PC-9 (cell line): ENCODE measurements at regions not wholly inside any gene's neighbourhood (a gene's known extent, or its start where the extent isn't known, plus 50 kb on each side); places are given as distances from the start of the nearest gene placed in this dataset.

Experiments
- BruUV-seq: library from RNA; stranded (reverse); fragments of 400-500 nt; replicated peaks from 2 replicates; lab custom pipeline; 2021; lab: Mats Ljungman, UMichigan
- CTCF ChIA-PET: fragments of 300-600 bp; sonication (Branson Sonifier 250); formaldehyde crosslinking; loops from one replicate; lab custom pipeline; 2022; ENCODE audit warnings: antibody characterized with exemption; lab: Charles Lee
- POLR2A ChIA-PET: fragments of 300-600 bp; sonication (Branson Sonifier 250); formaldehyde crosslinking; loops from one replicate; lab custom pipeline; 2022; ENCODE audit warnings: antibody characterized with exemption; ENCODE audit not compliant: unreplicated experiment; lab: Charles Lee
- DNase-seq, 2 experiments: peaks; one replicate each; pipeline versions ENCODE4 v3.0.0 to v3.0.0-alpha.2; 2015 to 2022; ENCODE audit warnings: mixed read lengths in 1 of 2
- H2AFZ ChIP-seq: fragments of 200-600 bp; sonication (generic); 2 replicates; pipeline ENCODE4 v1.8.1; 2017; ENCODE audit warnings: antibody characterized with exemption
- H3F3A ChIP-seq: fragments of 200-600 bp; sonication (generic); 2 replicates; pipeline ENCODE4 v1.8.1; 2017; ENCODE audit warnings: antibody characterized with exemption, mild to moderate bottlenecking, low read depth; ENCODE audit not compliant: insufficient read depth
- H3K27ac ChIP-seq: fragments of 200-600 bp; sonication (generic); 2 replicates; pipeline ENCODE4 v1.6.1; 2016; ENCODE audit warnings: mixed run types
- H3K27me3 ChIP-seq: fragments of 200-600 bp; sonication (generic); 2 replicates; pipeline ENCODE4 v1.6.1; 2016; ENCODE audit warnings: low read depth, mixed run types; ENCODE audit not compliant: insufficient read depth
- H3K36me3 ChIP-seq: fragments of 200-600 bp; sonication (generic); 2 replicates; pipeline ENCODE4 v1.6.1; 2016; ENCODE audit warnings: low read depth, mixed run types
- H3K4me1 ChIP-seq: fragments of 200-600 bp; sonication (generic); replicated peaks from 2 replicates; pipeline ENCODE4 v1.6.1; 2016; ENCODE audit warnings: mixed run types; ENCODE audit not compliant: insufficient read depth
- H3K4me2 ChIP-seq: fragments of 200-600 bp; sonication (generic); 2 replicates; pipeline ENCODE4 v1.6.1; 2017; ENCODE audit warnings: mixed run types
- H3K4me3 ChIP-seq: fragments of 200-600 bp; sonication (generic); 2 replicates; pipeline ENCODE4 v1.6.1; 2016; ENCODE audit warnings: mixed run types
- H3K79me2 ChIP-seq: fragments of 200-600 bp; sonication (generic); 2 replicates; pipeline ENCODE4 v1.6.1; 2017; ENCODE audit warnings: low read depth, mixed run types
- H3K9me2 ChIP-seq: fragments of 200-600 bp; sonication (generic); 2 replicates; pipeline ENCODE4 v1.8.1; 2017; ENCODE audit warnings: mild to moderate bottlenecking; ENCODE audit not compliant: insufficient read depth
- H3K9me3 ChIP-seq: fragments of 200-600 bp; sonication (generic); 2 replicates; pipeline ENCODE4 v1.8.1; 2016; ENCODE audit warnings: low read depth; ENCODE audit not compliant: insufficient read depth
- H4K20me1 ChIP-seq: fragments of 200-600 bp; sonication (generic); 2 replicates; pipeline ENCODE4 v1.8.1; 2017; ENCODE audit not compliant: insufficient read depth
- EZH2 ChIP-seq: fragments of 200-600 bp; sonication (generic); IDR thresholded peaks from 2 replicates; pipeline ENCODE4 v1.8.0; 2017; ENCODE audit warnings: antibody characterized with exemption, low read depth
- intact Hi-C: fragments of 100-400 bp; cut with micrococcal nuclease; formaldehyde crosslinking; loops from one replicate; pipeline ENCODE4 v1.10.0; 2022; ENCODE audit not compliant: unreplicated experiment
- TF ChIP-seq, protein P1 (sequence below): fragments of 200-600 bp; sonication (generic); conservative IDR thresholded peaks from 2 replicates; pipeline ENCODE4 v1.6.1; 2017; ENCODE audit warnings: mixed run types, antibody characterized with exemption, mild to moderate bottlenecking, moderate library complexity

DNA sequence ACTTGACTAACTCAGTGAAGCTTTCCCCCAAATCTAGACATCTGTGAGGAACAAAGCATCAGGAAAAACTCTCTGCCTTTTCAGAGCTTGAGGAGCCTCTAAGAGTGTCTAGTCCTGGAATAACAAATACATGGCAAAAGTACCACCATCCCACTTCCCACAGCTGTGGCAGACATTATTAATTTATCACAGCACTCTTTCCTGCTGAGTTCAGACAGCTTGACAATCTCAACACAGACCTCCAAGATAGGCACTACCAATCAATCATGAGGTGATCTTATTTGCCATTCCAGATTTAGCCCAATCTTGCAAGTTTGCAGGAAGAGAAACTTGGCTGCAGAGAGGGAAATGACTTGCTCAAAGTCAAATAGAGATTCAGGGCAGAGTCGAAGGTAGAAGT is 202.8 kb downstream of the MN1 start:
- no peaks in the 10 kb centered on the region for H3K79me2 ChIP-seq
- no peak overlapping the region for H3K4me2 ChIP-seq
- CTCF ChIA-PET, result no interaction called here
- H4K20me1 ChIP-seq, result no peaks in the 10 kb centered on the region
- no peak overlapping the region for H3K4me3 ChIP-seq
- no peak for DNase-seq
- no peaks in the 10 kb centered on the region for H3K9me3 ChIP-seq
- H3K4me1 ChIP-seq, result no peaks in the 10 kb centered on the region
- TF ChIP-seq, protein P1, sequence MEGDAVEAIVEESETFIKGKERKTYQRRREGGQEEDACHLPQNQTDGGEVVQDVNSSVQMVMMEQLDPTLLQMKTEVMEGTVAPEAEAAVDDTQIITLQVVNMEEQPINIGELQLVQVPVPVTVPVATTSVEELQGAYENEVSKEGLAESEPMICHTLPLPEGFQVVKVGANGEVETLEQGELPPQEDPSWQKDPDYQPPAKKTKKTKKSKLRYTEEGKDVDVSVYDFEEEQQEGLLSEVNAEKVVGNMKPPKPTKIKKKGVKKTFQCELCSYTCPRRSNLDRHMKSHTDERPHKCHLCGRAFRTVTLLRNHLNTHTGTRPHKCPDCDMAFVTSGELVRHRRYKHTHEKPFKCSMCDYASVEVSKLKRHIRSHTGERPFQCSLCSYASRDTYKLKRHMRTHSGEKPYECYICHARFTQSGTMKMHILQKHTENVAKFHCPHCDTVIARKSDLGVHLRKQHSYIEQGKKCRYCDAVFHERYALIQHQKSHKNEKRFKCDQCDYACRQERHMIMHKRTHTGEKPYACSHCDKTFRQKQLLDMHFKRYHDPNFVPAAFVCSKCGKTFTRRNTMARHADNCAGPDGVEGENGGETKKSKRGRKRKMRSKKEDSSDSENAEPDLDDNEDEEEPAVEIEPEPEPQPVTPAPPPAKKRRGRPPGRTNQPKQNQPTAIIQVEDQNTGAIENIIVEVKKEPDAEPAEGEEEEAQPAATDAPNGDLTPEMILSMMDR, result no peak
- TF ChIP-seq EZH2, result no peak
- no peaks in the 10 kb centered on the region for H3K27me3 ChIP-seq
- intact Hi-C loops, result no loop called here
- no peak overlapping the region for H3K27ac ChIP-seq
- H3K36me3 ChIP-seq, result no peaks in the 10 kb centered on the region
- no peaks in the 10 kb centered on the region for H3K9me2 ChIP-seq
- POLR2A ChIA-PET, result no interaction called here
- no peaks in the 10 kb centered on the region for H3F3A ChIP-seq
- H2AFZ ChIP-seq, result no peak overlapping the region
- BruUV-seq, result no TSS peak

DNA sequence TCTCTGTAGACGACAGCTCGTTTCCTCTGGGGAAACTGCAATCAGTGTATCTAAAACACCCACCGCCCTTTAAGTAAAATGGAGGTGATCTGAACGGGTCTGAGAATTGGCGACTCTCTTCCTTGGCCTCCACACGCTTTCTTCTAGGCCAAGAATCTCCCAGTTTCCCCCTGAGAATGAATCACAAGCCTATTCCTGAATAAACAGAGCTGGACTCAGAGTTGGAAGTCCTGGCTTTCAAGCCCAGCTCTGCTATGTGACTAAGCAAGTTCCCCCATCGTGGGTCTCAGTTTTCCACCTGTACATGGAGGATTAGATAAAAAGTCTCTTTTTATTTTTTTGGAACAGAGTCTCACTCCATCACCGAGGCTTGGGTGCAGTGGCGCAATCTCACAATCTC is 200.4 kb downstream of the MN1 start:
- no peaks in the 10 kb centered on the region for H3K9me3 ChIP-seq
- H3K36me3 ChIP-seq, result no peaks in the 10 kb centered on the region
- H3F3A ChIP-seq, result no peaks in the 10 kb centered on the region
- POLR2A ChIA-PET, result no interaction called here
- CTCF ChIA-PET, result no interaction called here
- no peak for TF ChIP-seq EZH2
- TF ChIP-seq, protein P1, result no peak
- no peak overlapping the region for H3K4me2 ChIP-seq
- H3K79me2 ChIP-seq, result no peaks in the 10 kb centered on the region
- no peak overlapping the region for H3K27ac ChIP-seq
- H3K9me2 ChIP-seq, result no peaks in the 10 kb centered on the region
- H4K20me1 ChIP-seq, result no peaks in the 10 kb centered on the region
- DNase-seq, result no peak
- BruUV-seq, result no TSS peak
- H3K27me3 ChIP-seq, result no peaks in the 10 kb centered on the region
- no peak overlapping the region for H2AFZ ChIP-seq
- intact Hi-C loops, result no loop called here
- no peak overlapping the region for H3K4me3 ChIP-seq
- no peaks in the 10 kb centered on the region for H3K4me1 ChIP-seq

DNA sequence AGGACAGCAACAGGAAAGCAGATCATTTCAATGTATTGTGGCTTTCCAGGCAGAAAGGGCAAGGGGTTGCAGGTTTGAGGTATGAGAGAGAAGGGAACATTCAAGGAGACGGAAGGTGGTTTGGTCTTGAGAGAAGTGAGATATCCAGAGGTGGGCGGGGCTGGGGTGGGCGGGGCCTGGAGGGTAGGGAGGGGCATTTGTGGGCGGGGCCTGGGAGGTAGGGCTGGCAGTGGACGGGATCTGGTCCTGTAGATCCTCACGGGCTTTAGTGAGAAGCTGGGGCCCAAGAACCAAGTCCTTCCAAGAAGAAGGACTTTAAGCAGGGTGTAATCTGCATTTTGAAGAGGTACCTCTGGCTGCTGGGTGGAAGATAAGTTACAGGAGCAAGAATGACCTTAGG is 199.2 kb downstream of the MN1 start:
- no peak overlapping the region for H3K27ac ChIP-seq
- H3K4me1 ChIP-seq, result no peaks in the 10 kb centered on the region
- H3K9me3 ChIP-seq, result no peaks in the 10 kb centered on the region
- H3K9me2 ChIP-seq, result no peaks in the 10 kb centered on the region
- no peak overlapping the region for H3K4me2 ChIP-seq
- H3K36me3 ChIP-seq, result no peaks in the 10 kb centered on the region
- no peaks in the 10 kb centered on the region for H3K27me3 ChIP-seq
- no peak overlapping the region for H2AFZ ChIP-seq
- POLR2A ChIA-PET, result no interaction called here
- H3K4me3 ChIP-seq, result no peak overlapping the region
- intact Hi-C loops, result no loop called here
- H4K20me1 ChIP-seq, result no peaks in the 10 kb centered on the region
- no peak for DNase-seq
- TF ChIP-seq, protein P1, result no peak
- TF ChIP-seq EZH2, result no peak
- H3F3A ChIP-seq, result no peaks in the 10 kb centered on the region
- H3K79me2 ChIP-seq, result no peaks in the 10 kb centered on the region
- no TSS peak for BruUV-seq
- CTCF ChIA-PET, result no interaction called here
